Muscle layer of colon (tissue), 2 donors: ENCODE measurements at regions not wholly inside any gene's neighbourhood (a gene's known extent, or its start where the extent isn't known, plus 50 kb on each side); places are given as distances from the start of the nearest gene placed in this dataset.

Experiments
- H3K27ac ChIP-seq: one replicate; pipeline ENCODE4 v1.7.0; 2013; ENCODE audit warnings: low read depth, mild to moderate bottlenecking, low read length, moderate library complexity
- H3K27me3 ChIP-seq, 2 donors: one replicate each; pipeline ENCODE4 v1.7.0; 2013; ENCODE audit warnings: low read length in 2 of 2, mild to moderate bottlenecking in 2 of 2; ENCODE audit not compliant: insufficient read depth in 2 of 2, control insufficient read depth in 1 of 2
- H3K36me3 ChIP-seq: one replicate; pipeline ENCODE4 v1.7.0; 2013; ENCODE audit warnings: mild to moderate bottlenecking, low read length; ENCODE audit not compliant: insufficient read depth
- H3K4me1 ChIP-seq: one replicate; pipeline ENCODE4 v1.7.0; 2013; ENCODE audit warnings: mild to moderate bottlenecking, low read length; ENCODE audit not compliant: insufficient read depth
- H3K4me3 ChIP-seq, 2 donors: one replicate each; pipeline ENCODE4 v1.7.0; 2013; ENCODE audit warnings: low read length in 2 of 2, low read depth in 1 of 2, mild to moderate bottlenecking in 1 of 2, moderate library complexity in 1 of 2
- H3K9ac ChIP-seq: one replicate; pipeline ENCODE4 v1.7.0; 2013; ENCODE audit warnings: low read length
- H3K9me3 ChIP-seq: one replicate; pipeline ENCODE4 v1.7.0; 2013; ENCODE audit warnings: mild to moderate bottlenecking, low read length
- donor health status: abdominal sarcoma.
- donor health status: Adenocarcinoma of cecum.

DNA sequence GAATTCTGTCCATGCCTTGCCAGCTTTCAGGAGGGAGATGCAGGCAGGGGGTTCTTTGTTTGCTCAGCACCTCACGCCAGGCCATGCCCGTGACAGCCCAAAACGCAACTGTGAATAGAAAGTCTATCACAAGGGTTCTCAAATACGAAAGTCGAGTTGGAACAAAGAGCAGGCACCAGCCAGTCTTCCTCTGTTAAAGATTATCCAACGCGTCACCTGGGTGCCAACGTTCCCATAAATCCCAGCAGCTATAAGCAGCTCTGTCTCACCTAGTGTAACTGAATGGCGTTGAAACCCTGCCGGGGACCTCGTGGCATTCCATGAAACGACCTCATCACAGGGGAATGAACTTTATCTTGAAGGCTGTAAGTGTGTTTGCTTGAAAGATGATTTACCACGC, 84.8 kb upstream of the GATA6 start:
- no peaks in the 10 kb centered on the region for H3K27me3 ChIP-seq
- H3K4me1 ChIP-seq = no peaks in the 10 kb centered on the region
- no peak overlapping the region for H3K27ac ChIP-seq
- no peak overlapping the region for H3K9ac ChIP-seq
- no peaks in the 10 kb centered on the region for H3K36me3 ChIP-seq
- no peaks in the 10 kb centered on the region for H3K9me3 ChIP-seq
- no peak overlapping the region for H3K4me3 ChIP-seq

DNA sequence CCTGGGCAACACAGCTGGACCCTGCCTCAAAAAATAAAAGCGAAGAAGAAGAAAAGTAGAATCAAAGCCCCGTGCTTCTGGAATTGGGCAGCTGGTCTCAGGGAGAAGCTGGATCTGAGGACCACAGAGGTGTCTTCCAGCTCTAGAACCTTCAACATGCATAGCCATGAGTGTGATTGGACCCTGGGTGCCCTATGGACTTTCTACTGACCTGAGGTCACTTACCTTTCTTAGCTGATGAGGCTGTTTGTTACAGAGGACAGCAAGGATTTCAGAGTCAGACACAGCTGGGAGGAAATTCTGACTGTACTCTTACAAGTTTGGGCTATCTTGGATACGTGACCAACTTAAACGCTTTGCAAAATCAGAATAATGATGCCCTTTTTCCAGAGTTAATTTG, 82.4 kb upstream of the GATA6 start:
- no peak overlapping the region for H3K4me3 ChIP-seq
- H3K36me3 ChIP-seq = no peaks in the 10 kb centered on the region
- no peak overlapping the region for H3K9ac ChIP-seq
- H3K4me1 ChIP-seq = no peaks in the 10 kb centered on the region
- H3K9me3 ChIP-seq = no peaks in the 10 kb centered on the region
- H3K27ac ChIP-seq = no peak overlapping the region
- H3K27me3 ChIP-seq = no peaks in the 10 kb centered on the region

DNA sequence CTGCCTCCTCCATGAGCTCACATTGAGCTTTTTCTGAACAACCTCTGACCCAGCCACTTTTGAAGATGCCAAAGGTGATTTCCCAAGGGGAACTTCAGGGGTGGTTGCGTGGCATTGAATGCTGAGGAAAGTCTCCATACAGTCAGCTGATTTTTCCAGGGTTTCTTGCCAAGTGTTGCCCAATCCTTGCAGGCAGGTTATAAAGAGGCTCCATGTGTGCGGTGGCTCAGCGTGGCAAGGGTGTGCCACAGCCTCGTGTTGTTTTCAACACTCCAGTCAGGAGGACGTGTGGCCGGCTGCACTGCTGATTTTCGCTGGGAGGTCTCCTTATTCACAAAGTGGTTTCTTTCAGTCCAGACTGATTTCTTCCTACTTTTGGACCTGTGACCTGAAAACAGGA, 81.4 kb upstream of the GATA6 start:
- H3K36me3 ChIP-seq = no peaks in the 10 kb centered on the region
- H3K4me3 ChIP-seq = no peak overlapping the region

DNA sequence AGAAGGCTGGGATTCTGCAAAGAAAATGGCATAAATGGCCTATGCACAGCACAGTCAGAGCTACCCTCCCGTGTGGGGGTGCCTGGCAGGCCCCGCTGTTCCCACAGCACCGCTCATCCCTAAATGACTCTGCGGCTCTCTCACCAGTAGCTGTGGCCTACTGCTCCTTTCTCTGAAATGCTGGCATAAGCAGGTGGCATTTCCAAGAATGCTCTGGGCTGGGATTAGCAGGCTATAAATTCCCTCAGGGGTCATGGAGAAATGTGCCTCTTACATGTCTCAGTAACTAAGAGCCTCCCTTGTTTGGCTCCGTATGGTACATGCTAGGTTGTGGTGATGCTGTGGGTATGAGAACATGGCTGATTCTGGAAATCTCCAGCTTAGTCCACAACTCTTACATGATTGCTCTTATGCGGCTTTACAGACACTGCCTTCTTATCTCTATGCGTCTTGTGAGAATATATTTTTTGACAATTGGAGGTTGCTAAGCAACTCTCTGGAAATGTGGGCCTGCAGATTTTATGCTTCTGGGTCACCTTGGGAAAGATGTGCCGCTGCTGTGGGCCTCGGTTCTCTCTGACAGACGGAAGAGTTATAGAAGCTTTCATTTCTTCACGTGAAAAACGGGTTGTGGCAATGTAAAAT, 80.3 kb upstream of the GATA6 start:
- H3K4me1 ChIP-seq = no peaks in the 10 kb centered on the region
- no peaks in the 10 kb centered on the region for H3K9me3 ChIP-seq
- H3K4me3 ChIP-seq = no peak overlapping the region
- H3K27me3 ChIP-seq = no peaks in the 10 kb centered on the region
- H3K36me3 ChIP-seq = no peaks in the 10 kb centered on the region
- no peak overlapping the region for H3K27ac ChIP-seq
- H3K9ac ChIP-seq = no peak overlapping the region

More for the DNA sequence above, 81.4 kb upstream of the GATA6 start:
- no peaks in the 10 kb centered on the region for H3K9me3 ChIP-seq
- no peaks in the 10 kb centered on the region for H3K27me3 ChIP-seq
- no peak overlapping the region for H3K9ac ChIP-seq
- H3K27ac ChIP-seq = no peak overlapping the region
- H3K4me1 ChIP-seq = no peaks in the 10 kb centered on the region

DNA sequence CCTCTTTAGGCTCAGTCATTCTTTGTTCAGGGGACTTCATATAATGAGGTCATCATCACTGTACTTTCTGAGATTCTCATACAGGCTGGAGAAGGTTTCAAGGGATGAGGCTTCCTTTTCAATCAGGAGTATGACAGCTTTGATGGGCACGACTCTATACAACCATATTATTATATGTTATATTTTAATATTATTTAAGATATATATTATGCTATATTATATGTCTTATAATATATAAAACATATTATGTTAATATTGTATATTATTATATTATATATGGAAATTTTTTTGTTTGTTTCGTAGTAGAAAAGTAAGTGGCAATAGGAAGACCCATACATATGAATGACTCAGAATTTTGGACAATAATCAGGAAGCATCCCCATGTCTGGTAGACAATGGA, 78.0 kb upstream of the GATA6 start:
- Histone ChIP-seq H3K4me3 (no peak overlapping the region), H3K9me3 (no peaks in the 10 kb centered on the region), H3K4me1 (no peaks in the 10 kb centered on the region), H3K27me3 (no peaks in the 10 kb centered on the region), H3K27ac (no peak overlapping the region), H3K36me3 (no peaks in the 10 kb centered on the region), H3K9ac (no peak overlapping the region)

DNA sequence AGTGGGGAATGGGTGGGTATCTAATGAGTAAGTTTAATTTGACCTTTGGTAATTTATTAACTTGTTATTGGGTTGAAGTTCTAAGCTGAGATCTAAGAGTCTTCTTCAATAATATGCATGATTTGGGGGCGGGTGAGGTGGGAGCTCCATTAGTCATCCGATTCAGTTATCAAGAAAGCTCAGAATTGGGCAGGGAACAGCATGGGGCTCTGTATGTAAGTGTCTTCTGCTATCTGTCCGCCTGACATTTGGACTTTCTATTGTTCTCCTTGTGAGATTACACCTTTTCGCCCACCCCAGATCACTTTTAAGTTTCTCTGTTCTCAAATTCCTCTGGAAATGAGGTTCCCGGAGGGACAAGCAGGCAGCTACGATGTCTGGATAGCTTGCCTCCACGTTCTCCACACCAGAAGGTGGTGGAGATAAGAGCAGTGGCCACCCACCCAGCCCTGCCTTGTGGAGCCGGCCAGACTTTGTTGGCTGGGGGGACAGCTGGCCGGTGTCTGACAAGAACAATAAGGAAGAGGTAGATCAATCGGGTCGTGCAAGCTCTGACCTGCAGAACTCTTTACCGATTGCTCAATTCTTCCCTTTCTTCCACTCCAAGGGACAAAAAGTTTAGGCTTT, 75.5 kb upstream of the GATA6 start:
- H3K4me3 ChIP-seq = no peak overlapping the region
- no peaks in the 10 kb centered on the region for H3K4me1 ChIP-seq
- H3K27me3 ChIP-seq = no peaks in the 10 kb centered on the region
- H3K36me3 ChIP-seq = no peaks in the 10 kb centered on the region
- no peaks in the 10 kb centered on the region for H3K9me3 ChIP-seq
- H3K9ac ChIP-seq = no peak overlapping the region
- no peak overlapping the region for H3K27ac ChIP-seq

DNA sequence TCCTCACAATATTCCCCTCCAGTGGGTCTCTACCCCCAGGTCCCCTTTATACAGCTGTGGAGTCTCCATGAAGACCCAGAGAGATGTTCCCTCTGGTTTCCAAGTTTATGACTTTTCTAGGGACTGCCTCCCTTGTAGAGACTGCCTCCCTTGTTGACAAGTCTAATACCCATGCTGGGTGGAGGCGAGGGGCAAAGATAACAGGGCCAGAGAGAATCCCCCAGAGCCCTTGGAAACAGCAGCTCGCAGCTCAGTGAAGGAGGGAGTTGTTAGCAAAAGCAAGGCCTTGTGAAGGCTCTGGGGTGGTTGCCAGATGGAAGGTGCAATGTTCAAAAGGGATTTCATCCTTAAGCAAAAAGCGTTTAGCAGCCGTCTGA, 75.0 kb upstream of the GATA6 start:
- H3K36me3 ChIP-seq = no peaks in the 10 kb centered on the region
- no peaks in the 10 kb centered on the region for H3K4me1 ChIP-seq
- H3K27ac ChIP-seq = no peak overlapping the region
- no peak overlapping the region for H3K4me3 ChIP-seq
- H3K9ac ChIP-seq = no peak overlapping the region
- no peaks in the 10 kb centered on the region for H3K27me3 ChIP-seq
- H3K9me3 ChIP-seq = no peaks in the 10 kb centered on the region

DNA sequence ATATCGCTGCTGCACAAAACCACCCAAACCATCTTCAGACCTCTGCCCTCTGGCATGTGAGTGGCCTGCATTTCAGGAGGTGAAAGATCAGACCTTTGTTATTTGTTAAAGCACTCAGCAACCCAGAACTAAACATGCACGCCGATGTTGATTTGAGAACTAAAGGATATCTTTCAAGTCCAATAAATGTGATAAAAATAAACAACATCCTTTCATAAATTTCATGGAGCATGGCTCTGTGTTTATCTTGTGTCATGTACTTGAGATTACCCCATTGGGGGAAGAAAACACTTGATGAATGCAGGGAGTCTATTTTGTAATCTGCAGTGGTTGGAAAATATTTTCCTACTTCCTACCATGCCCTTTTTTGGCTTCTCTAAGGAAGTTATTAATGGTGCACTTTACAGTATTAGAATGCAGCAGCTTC, 70.8 kb upstream of the GATA6 start:
- H3K9ac ChIP-seq = no peak overlapping the region
- H3K27ac ChIP-seq = no peak overlapping the region
- no peaks in the 10 kb centered on the region for H3K9me3 ChIP-seq
- H3K36me3 ChIP-seq = no peaks in the 10 kb centered on the region
- no peaks in the 10 kb centered on the region for H3K27me3 ChIP-seq
- H3K4me3 ChIP-seq = no peak overlapping the region
- H3K4me1 ChIP-seq = no peaks in the 10 kb centered on the region

DNA sequence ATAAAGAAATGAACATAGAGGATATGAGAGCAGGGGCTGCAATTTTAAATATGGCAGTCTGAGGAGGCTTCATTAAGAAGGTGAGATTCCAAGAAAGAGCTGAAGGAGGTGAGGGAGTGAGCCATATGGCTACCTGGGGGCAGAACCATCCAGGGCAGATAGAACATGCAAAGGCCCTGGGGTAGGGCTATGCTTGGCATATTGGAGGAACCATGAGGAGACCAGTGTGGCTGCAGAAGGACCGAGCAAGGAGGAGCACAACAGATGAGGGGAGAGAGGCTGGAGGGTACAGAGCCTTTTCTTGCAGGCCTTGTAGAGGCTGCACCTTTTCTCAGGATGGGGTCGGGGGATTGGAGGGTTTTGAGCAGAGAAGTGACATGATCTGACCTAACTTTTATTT, 69.5 kb upstream of the GATA6 start:
- Histone ChIP-seq H3K4me3 (no peak overlapping the region), H3K27me3 (no peaks in the 10 kb centered on the region), H3K27ac (no peak overlapping the region), H3K9me3 (no peaks in the 10 kb centered on the region), H3K9ac (no peak overlapping the region), H3K4me1 (no peaks in the 10 kb centered on the region), H3K36me3 (no peaks in the 10 kb centered on the region)

DNA sequence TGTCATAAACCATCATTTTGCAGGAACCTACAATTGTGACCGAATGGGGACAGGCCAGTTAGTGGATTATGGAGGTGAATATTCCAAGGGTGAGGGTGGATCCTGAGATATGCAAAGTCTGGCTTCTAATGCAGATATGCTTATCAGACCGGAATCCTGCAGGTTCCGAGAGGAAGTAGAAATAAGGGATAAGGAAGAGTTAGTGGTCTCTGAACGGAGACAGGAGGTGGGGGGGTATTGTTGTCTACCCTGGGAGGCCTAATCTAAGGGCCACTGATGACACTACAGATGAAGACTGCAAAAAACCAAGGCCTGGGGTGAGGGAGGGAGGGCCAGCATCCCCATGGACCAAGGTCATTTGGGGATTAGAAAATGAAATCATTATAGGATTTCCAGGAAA, 67.7 kb upstream of the GATA6 start:
- no peaks in the 10 kb centered on the region for H3K4me1 ChIP-seq
- H3K27me3 ChIP-seq = no peaks in the 10 kb centered on the region
- H3K4me3 ChIP-seq = no peak overlapping the region
- H3K9me3 ChIP-seq = no peaks in the 10 kb centered on the region
- no peak overlapping the region for H3K9ac ChIP-seq
- no peaks in the 10 kb centered on the region for H3K36me3 ChIP-seq
- H3K27ac ChIP-seq = no peak overlapping the region

DNA sequence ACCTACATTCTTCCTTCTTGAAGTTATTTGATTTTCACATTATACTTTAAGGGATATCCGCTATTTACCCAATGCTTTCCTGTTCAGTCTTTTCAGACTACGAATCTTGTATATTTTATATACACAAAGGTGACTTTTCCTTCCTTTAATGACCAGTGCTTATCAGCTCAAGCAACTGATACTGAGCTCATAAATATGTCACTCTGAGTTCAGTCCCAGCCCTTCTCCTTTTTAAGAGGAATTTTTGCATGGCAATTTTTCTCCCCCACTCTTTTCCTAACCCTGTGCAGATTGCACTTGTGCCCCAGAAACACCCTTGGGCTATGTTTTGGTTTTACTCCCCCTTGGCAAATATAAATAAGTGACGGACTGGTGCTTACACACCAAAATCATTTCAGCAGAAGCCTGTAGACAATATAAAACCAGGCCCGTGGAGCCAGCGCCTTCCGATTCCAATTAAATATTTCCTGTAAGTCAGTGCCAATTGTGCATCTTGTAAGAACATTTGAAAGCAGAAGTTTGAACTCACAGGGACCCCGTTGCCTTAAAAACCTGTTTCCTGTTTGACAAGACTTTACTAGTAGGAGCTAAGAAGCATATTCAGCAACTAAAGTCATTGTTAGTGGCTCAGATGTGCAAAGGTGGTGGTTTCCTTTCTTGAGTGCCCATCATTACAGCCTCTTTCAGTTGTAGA, 66.3 kb upstream of the GATA6 start:
- Histone ChIP-seq H3K27ac (no peak overlapping the region), H3K36me3 (no peaks in the 10 kb centered on the region), H3K9me3 (no peaks in the 10 kb centered on the region), H3K4me1 (no peaks in the 10 kb centered on the region), H3K9ac (no peak overlapping the region), H3K4me3 (no peak overlapping the region), H3K27me3 (no peaks in the 10 kb centered on the region)

DNA sequence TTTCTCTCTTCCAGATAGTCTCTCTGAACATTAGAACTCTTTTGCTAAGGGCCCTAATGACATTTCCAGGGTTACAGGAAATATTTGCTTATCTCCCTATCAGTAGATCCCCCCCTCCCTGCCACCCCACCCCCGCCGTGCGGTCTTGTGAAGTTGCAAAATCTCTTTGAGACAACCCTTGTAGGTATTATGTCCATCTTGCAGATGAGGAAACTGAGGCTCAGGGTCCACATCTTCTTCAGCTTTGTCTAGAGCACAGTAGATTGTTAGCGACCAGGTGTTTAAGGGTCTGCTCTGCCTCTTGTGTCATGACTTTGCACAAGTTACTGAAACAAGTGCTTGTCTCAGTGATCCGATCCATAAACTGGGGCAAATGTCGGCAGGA, 65.8 kb upstream of the GATA6 start:
- H3K27ac ChIP-seq = no peak overlapping the region
- no peaks in the 10 kb centered on the region for H3K27me3 ChIP-seq
- H3K9ac ChIP-seq = no peak overlapping the region
- no peaks in the 10 kb centered on the region for H3K9me3 ChIP-seq
- no peaks in the 10 kb centered on the region for H3K4me1 ChIP-seq
- no peak overlapping the region for H3K4me3 ChIP-seq
- no peaks in the 10 kb centered on the region for H3K36me3 ChIP-seq
